Stimulated activated naive CD8-positive, alpha-beta T cell treated with anti-CD3 and anti-CD28 coated beads, Interleukin-15, Interleukin-2, amounts not matched to agents 100 ng/mL and 50 ng/mL, for 24 hours (primary cell): ENCODE measurements at regions not wholly inside any gene's neighbourhood (a gene's known extent, or its start where the extent isn't known, plus 50 kb on each side); places are given as distances from the start of the nearest gene placed in this dataset.

ENCODE experiments used
- H3K27ac Mint-ChIP-seq: one replicate; pipeline ENCODE4 v1.8.0; 2021; ENCODE audit warnings: mild to moderate bottlenecking, mixed read lengths
- H3K27me3 Mint-ChIP-seq: one replicate; pipeline ENCODE4 v1.8.0; 2021; ENCODE audit warnings: mixed read lengths
- H3K36me3 Mint-ChIP-seq: one replicate; pipeline ENCODE4 v1.8.0; 2021; ENCODE audit warnings: low read depth, mixed read lengths
- H3K4me1 Mint-ChIP-seq: one replicate; pipeline ENCODE4 v1.8.0; 2021; ENCODE audit warnings: low read depth, mixed read lengths
- H3K4me3 Mint-ChIP-seq: one replicate; pipeline ENCODE4 v1.8.0; 2021; ENCODE audit warnings: mild to moderate bottlenecking, mixed read lengths
- H3K9me3 Mint-ChIP-seq: one replicate; pipeline ENCODE4 v1.8.0; 2021; ENCODE audit warnings: mixed read lengths

DNA sequence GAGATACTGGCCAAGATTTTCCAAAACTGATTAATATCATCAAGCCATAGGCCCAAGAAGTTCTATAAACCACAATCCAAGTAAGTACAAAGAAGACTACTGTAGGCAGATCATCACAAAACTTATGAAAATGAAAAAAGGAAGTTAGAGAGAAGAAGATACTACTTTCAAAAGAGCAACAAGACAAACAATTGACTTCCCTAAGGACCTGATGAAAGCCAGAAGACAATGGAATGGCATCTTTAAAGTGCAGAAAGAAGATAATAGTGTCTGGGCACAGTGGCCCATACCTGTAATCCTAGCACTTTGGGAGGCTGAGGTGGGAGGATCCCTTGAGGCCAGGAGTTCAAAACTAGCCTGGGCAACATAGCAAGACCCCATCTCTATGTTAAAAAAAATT lies 243.1 kb downstream of the PRDM2 start:
- Mint-ChIP-seq H3K4me1 (no peaks in the 10 kb centered on the region), H3K27ac (no peak overlapping the region), H3K27me3 (peaks cover 9% of the 10 kb centered on the region), H3K9me3 (peaks cover 11% of the 10 kb centered on the region), H3K4me3 (no peak overlapping the region), H3K36me3 (no peaks in the 10 kb centered on the region)

GRCh38 chr1:13945856-13946255 lies 245.9 kb downstream of the PRDM2 start:
- H3K27ac Mint-ChIP-seq: no peak overlapping the region
- H3K27me3 Mint-ChIP-seq: peaks cover 8% of the 10 kb centered on the region
- H3K4me3 Mint-ChIP-seq: no peak overlapping the region

DNA sequence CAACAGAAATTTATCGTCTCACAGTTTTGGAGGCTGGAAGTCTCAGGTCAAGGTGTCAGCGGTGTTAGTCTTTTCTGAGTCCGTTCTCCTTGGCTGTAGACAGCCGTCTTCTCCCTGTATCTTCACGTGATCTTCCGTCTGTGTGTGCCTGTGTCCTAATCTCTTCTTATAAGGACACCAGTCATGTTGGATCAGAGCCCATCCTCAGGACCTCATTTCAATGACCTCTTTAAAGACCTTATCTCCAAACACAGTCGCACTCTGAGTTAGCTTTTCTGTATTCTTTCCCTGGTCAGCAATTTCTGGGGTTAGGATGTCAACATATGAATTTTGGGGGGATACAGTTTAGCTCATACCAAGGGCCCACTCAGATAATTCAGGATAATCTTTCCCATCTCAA lies 247.7 kb downstream of the PRDM2 start:
- Mint-ChIP-seq H3K4me1 (no peaks in the 10 kb centered on the region), H3K4me3 (no peak overlapping the region), H3K9me3 (peaks cover 4% of the 10 kb centered on the region), H3K27me3 (peaks cover 4% of the 10 kb centered on the region), H3K27ac (no peak overlapping the region), H3K36me3 (no peaks in the 10 kb centered on the region)

More at GRCh38 chr1:13945856-13946255, 245.9 kb downstream of the PRDM2 start:
- H3K36me3 Mint-ChIP-seq: no peaks in the 10 kb centered on the region
- no peaks in the 10 kb centered on the region for H3K4me1 Mint-ChIP-seq
- peaks cover 11% of the 10 kb centered on the region for H3K9me3 Mint-ChIP-seq

DNA sequence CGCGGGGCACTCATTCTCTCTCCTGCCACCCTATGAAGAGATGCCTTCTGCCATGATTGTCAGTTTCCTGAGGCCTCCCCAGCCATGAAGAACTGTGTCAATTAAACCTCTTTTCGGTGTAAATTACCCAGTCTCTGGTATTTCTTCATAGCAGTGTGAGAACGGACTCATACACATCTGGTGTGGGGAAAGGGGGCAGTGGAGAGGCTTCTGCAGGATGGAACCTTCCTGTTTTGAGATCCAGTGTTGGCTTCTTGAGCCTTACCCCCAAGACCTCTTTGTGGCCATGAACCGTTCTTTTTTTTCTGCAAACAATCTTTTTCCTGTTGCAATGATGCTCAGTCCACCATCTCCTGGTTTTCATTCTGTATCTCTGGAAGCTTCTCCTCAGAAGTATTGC lies 248.4 kb downstream of the PRDM2 start:
- H3K4me1 Mint-ChIP-seq: no peaks in the 10 kb centered on the region
- peaks cover 4% of the 10 kb centered on the region for H3K27me3 Mint-ChIP-seq
- H3K27ac Mint-ChIP-seq: no peak overlapping the region
- no peaks in the 10 kb centered on the region for H3K9me3 Mint-ChIP-seq
- H3K36me3 Mint-ChIP-seq: no peaks in the 10 kb centered on the region
- no peak overlapping the region for H3K4me3 Mint-ChIP-seq

GRCh38 chr1:13948888-13949391 lies 249.0 kb downstream of the PRDM2 start:
- no peaks in the 10 kb centered on the region for H3K4me1 Mint-ChIP-seq
- no peaks in the 10 kb centered on the region for H3K9me3 Mint-ChIP-seq
- no peak overlapping the region for H3K27ac Mint-ChIP-seq
- no peaks in the 10 kb centered on the region for H3K36me3 Mint-ChIP-seq
- peaks cover 4% of the 10 kb centered on the region for H3K27me3 Mint-ChIP-seq
- H3K4me3 Mint-ChIP-seq: no peak overlapping the region

DNA sequence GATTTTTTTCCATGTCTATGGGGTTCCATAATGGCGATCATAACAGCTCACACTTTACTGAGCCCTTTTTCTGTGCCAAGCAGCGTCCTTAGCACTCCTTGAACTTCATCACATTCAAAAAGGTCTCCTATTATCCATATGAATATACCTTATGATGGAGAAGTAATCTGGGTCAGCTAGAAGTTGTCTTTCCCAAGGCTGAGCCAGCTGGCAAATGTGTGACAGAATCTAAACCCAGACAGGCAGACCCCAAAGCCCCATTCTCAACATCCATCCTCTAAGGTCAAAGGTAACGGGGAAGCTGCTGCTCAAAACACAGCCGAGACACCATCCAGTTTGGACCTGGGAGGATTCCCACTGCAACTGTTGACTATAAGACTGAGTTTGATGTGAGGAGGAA lies 249.6 kb downstream of the PRDM2 start:
- Mint-ChIP-seq H3K27ac (no peak overlapping the region), H3K9me3 (no peaks in the 10 kb centered on the region), H3K27me3 (peaks cover 4% of the 10 kb centered on the region), H3K4me1 (no peaks in the 10 kb centered on the region), H3K4me3 (no peak overlapping the region), H3K36me3 (no peaks in the 10 kb centered on the region)

- Mint-ChIP-seq H3K36me3 (no peaks in the 10 kb centered on the region), H3K4me3 (no peak overlapping the region), H3K4me1 (no peaks in the 10 kb centered on the region), H3K27ac (no peak overlapping the region), H3K27me3 (peaks cover 4% of the 10 kb centered on the region), H3K9me3 (no peaks in the 10 kb centered on the region)
These were observed 250.6 kb downstream of the PRDM2 start for GRCh38 chr1:13950637-13951036.

DNA sequence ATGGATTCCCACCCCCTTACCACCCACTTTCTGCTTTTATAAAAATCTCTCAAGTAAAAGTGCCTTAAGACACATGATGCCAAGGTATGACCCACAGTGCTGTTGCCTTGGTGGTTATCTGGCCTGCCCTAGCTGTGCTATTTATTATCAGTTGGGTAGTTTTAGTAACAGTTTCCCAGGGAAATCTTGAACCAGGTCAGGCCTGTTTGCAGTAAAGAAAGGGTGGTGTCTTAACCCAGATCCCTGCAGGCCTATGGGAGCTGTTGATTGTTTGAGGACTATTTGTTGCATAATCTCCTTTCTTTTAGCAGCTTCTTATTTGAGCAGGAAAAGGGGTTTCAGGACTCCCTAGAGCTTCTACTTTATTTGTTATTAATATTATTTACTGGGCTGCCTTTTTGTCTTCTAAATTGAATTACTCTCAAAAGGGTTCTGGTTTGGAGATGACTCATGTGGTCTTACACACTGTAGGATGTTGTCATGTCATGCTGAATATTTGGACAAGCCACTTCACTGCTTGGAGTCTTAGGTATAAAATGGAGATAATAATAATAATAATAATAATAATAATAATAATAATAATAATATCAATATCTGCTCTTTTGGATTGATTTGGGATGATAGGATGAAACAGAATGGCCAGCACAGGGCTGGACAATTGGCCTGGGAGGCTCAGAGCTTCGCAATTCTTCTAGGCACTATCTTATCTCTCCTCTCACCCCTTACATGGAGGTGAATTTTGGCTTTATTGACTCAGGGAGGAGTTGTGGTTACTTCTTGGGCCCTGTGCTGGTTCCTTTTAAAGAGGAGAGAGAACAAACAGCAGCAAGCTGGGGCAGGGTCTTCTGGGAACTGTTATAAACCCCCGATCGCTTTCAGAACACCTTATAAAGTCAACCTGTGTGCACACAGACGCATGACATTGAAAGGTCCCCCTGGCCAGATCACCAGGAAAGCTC lies 252.1 kb downstream of the PRDM2 start:
- Mint-ChIP-seq H3K9me3 (no peaks in the 10 kb centered on the region), H3K27me3 (peaks cover 8% of the 10 kb centered on the region), H3K27ac (no peak overlapping the region), H3K4me3 (no peak overlapping the region), H3K4me1 (no peaks in the 10 kb centered on the region), H3K36me3 (no peaks in the 10 kb centered on the region)

DNA sequence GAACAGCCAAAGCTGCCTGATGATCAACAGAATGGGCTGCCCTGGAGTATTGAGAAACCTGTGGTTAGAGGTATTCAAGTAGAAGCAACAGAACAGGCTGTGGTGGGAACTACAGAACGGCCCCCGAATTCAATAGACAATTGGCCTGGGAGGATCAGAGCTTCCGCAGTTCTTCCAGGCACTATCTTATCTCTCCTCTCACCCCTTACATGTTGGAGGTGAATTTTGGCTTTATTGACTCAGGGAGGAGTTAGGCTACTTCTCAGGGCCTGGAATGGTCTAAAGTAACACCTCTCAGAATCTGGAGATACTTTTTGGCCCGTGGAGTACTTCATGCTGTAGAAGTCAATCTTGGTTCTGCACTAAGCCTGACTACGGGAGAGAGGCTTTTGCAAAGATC lies 253.0 kb downstream of the PRDM2 start:
- H3K36me3 Mint-ChIP-seq: no peaks in the 10 kb centered on the region
- no peak overlapping the region for H3K27ac Mint-ChIP-seq
- H3K27me3 Mint-ChIP-seq: peaks cover 7% of the 10 kb centered on the region
- no peaks in the 10 kb centered on the region for H3K4me1 Mint-ChIP-seq
- no peaks in the 10 kb centered on the region for H3K9me3 Mint-ChIP-seq
- H3K4me3 Mint-ChIP-seq: no peak overlapping the region

DNA sequence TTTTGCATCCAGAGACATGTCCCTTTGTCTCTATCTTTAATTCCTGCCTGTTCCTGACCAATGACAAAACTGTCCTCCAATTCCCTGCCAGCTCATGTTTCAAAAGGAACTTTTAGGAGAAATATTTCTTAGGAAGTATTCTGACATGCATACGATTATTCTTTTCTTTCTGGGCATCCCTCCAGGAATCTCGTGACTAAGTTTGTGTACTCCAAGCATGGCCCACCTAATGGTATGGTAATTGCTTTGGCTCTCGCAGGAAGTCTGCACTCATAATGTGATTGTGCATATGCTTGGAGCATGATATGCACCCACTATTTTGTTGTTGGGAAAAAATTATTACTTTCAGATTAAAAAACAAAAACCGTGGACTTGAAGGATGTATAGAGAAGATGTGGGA lies 256.4 kb downstream of the PRDM2 start:
- Mint-ChIP-seq H3K27me3 (peaks cover 15% of the 10 kb centered on the region), H3K4me1 (no peaks in the 10 kb centered on the region), H3K36me3 (no peaks in the 10 kb centered on the region), H3K27ac (no peak overlapping the region), H3K4me3 (no peak overlapping the region), H3K9me3 (no peaks in the 10 kb centered on the region)

DNA sequence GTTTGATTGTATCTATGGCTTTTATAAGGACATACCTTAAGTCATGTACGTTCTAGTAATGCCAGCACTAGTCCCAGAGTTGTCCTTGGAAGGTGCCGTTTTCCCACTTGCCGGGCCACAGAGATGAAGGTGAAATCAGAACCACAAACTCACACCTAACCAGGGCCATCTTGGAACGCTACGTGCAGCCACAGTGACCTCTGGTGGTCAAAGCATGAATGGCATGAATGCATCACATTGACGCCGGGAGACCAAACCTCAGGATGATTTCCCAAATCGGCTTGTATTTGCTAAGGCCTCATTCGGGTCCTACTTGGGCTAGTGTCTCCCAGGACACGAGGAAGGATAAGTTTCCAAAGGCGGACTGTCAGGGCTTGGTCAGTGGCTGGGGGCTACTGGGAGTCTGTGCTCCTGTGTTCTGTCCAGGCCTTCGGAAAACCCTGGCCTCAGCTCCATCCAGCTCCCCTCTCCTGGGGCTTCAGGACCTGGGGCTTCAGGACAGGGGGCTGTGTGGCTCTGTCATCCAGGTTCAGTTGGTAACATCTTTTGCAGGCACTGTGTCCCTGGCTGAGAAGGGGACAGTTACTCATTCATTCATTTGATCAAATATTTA lies 260.5 kb downstream of the PRDM2 start:
- Mint-ChIP-seq H3K9me3 (no peaks in the 10 kb centered on the region), H3K27ac (no peak overlapping the region), H3K4me1 (no peaks in the 10 kb centered on the region), H3K27me3 (peaks cover 47% of the 10 kb centered on the region), H3K36me3 (no peaks in the 10 kb centered on the region), H3K4me3 (no peak overlapping the region)

GRCh38 chr1:13964768-13965167 lies 264.8 kb downstream of the PRDM2 start:
- peaks cover 44% of the 10 kb centered on the region for H3K27me3 Mint-ChIP-seq
- no peak overlapping the region for H3K4me3 Mint-ChIP-seq
- H3K4me1 Mint-ChIP-seq: no peaks in the 10 kb centered on the region
- H3K9me3 Mint-ChIP-seq: no peaks in the 10 kb centered on the region
- H3K36me3 Mint-ChIP-seq: no peaks in the 10 kb centered on the region
- H3K27ac Mint-ChIP-seq: no peak overlapping the region

DNA sequence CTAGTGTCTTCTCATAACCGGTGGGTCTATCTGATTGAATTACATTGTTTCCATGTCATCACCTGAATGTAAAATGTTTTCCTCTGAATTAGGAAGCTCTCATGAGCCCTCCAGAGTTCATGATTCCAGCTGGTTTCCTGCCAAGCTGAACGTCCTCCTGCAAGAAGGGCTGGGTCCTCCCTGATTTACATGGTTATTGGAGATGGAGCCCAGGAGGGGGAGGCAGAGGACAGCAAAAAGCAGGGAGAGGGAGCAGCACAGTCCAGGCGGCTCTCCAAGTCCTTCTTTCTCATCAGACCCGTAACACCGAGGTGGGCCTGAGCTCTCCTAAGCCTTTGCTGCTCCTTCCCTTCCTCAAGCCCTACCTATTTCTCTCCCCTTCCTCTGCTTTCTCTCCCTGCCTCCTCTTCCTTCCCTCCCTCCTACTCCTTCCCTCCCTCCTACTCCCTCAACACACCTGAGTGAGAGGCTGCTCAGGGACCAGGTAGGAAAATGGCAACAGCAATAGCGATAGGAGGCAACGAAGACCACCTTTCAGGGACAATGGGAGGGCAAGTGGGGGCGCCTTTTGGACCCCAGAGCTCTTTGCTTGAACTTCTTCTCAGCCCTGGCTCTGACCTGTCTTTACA lies 265.9 kb downstream of the PRDM2 start:
- Mint-ChIP-seq H3K4me1 (no peaks in the 10 kb centered on the region), H3K4me3 (no peak overlapping the region)

DNA sequence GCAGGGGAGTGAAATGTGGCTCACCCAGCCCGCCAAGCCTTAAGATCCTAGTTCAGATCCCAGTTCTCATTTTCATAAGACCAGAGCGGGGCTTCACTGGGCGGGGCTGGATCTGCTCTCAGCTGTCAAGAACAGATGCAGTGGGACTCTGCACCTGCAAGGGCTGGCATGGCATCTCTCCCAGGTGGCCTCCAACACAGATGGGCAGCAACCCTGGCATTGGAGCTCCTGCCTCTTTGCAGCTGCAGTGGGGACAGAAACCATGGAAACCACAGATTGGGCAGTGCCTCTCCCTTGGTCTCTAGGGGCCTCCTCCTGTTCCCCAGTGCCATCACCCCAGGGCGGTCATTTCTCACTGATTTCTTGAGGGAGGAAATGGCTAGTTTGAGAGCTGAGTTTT lies 267.7 kb downstream of the PRDM2 start:
- Mint-ChIP-seq H3K4me1 (no peaks in the 10 kb centered on the region), H3K9me3 (peaks cover 18% of the 10 kb centered on the region), H3K36me3 (no peaks in the 10 kb centered on the region), H3K27me3 (peaks cover 27% of the 10 kb centered on the region), H3K4me3 (no peak overlapping the region), H3K27ac (no peak overlapping the region)

More for the DNA sequence above, 265.9 kb downstream of the PRDM2 start:
- Mint-ChIP-seq H3K36me3 (no peaks in the 10 kb centered on the region), H3K27me3 (peaks cover 41% of the 10 kb centered on the region), H3K27ac (no peak overlapping the region), H3K9me3 (peaks cover 8% of the 10 kb centered on the region)

DNA sequence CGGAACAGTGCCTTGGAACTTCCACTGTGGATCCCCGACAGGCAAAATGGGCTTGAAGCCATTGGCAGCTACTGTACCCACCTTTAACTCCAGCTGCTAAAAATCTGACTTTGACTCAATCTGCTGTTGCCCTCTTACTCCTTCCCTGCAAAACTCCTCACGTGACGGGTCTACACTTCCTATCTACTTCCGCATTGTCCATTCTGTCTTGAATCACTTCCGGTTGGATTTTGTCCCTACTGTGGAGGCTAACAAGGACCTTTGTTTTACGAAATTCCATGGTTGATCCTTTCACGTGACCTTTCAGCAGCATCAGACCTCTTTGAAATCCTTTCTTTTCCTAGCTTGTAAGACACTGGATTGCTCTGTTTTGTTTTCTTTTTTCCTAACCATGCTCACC lies 268.4 kb downstream of the PRDM2 start:
- Mint-ChIP-seq H3K27me3 (peaks cover 23% of the 10 kb centered on the region), H3K27ac (no peak overlapping the region), H3K4me3 (no peak overlapping the region), H3K9me3 (peaks cover 18% of the 10 kb centered on the region), H3K36me3 (no peaks in the 10 kb centered on the region), H3K4me1 (no peaks in the 10 kb centered on the region)
